HepG2 (cell line): ENCODE measurements at regions not wholly inside any gene's neighbourhood (a gene's known extent, or its start where the extent isn't known, plus 50 kb on each side); places are given as distances from the start of the nearest gene placed in this dataset.

Experiments
- ATAC-seq: fragments of 200-7000 bp; cut with Tn5 transposase; 3 replicates; pipeline ENCODE4 v1.9.1; 2020; ENCODE audit warnings: mild to moderate bottlenecking, moderate library complexity
- BruUV-seq: library from RNA; stranded (reverse); fragments of 400-500 nt; replicated peaks from 2 replicates; lab custom pipeline; 2021; lab: Mats Ljungman, UMichigan
- CTCF ChIA-PET: fragments of 300-600 bp; formaldehyde crosslinking; extraction: SDS; loops from one replicate; lab custom pipeline; 2021; ENCODE audit warnings: low total read pairs, inconsistent platforms, low intra/inter-chr PET ratio; lab: Yijun Ruan, JAX
- POLR2A ChIA-PET: fragments of 350-600 bp; sonication (Branson Sonifier 250); formaldehyde crosslinking; loops from one replicate; lab custom pipeline; 2020; ENCODE audit warnings: antibody characterized with exemption, inconsistent platforms; lab: Yijun Ruan, JAX
- DNase-seq: peaks from one replicate; pipeline ENCODE4 v3.0.0-alpha.2; 2015; ENCODE audit warnings: low spot score
- FAIRE-seq: peaks from 3 replicates; lab custom pipeline; 2011; peaks lifted over from hg19 to GRCh38; lab: Jason Lieb, UNC
- H2AFZ ChIP-seq: one replicate; pipeline ENCODE4 v1.6.1; 2011; ENCODE audit warnings: low read length, inconsistent platforms
- H3K27ac ChIP-seq: fragments of 300-600 bp; 3 replicates; pipeline ENCODE4 v1.8.0; 2011; ENCODE audit warnings: mixed run types, mild to moderate bottlenecking, mixed read lengths, low read length, inconsistent platforms; ENCODE audit not compliant: insufficient read depth; ENCODE audit errors: extremely low read length
- H3K27me3 ChIP-seq, 2 experiments: fragments of 200-600 bp in 1 of 2; 2 replicates in 1 of 2; 3 replicates in 1 of 2; pipeline versions ENCODE4 v1.6.0 to v1.8.0; 2011; ENCODE audit warnings: low read length in 2 of 2, mild to moderate bottlenecking in 2 of 2, moderate library complexity in 2 of 2, inconsistent platforms in 1 of 2; ENCODE audit not compliant: insufficient read depth in 2 of 2, control insufficient read depth in 1 of 2
- H3K36me3 ChIP-seq, 2 experiments: fragments of 200-600 bp in 1 of 2; replicated peaks in 1 of 2; 2 replicates in 1 of 2; 3 replicates in 1 of 2; pipeline versions ENCODE4 v1.5.1 to v1.8.0; 2011; ENCODE audit warnings: low read length in 2 of 2, inconsistent platforms in 1 of 2; ENCODE audit not compliant: insufficient read depth in 2 of 2, control insufficient read depth in 1 of 2
- H3K4me1 ChIP-seq: 2 replicates; pipeline ENCODE4 v1.5.1; 2012; ENCODE audit warnings: low read length, inconsistent platforms; ENCODE audit not compliant: insufficient read depth
- H3K4me2 ChIP-seq: 2 replicates; pipeline ENCODE4 v1.6.0; 2011; ENCODE audit warnings: low read depth, low read length, inconsistent platforms
- H3K4me3 ChIP-seq, 3 experiments: fragments of 200-600 bp in 1 of 3; sonication (generic), shearing (Covaris generic) in 1 of 3; replicated peaks in 1 of 3; 2 replicates each; pipeline ENCODE4 v1.5.1; 2011 to 2016; ENCODE audit warnings: low read length in 3 of 3, inconsistent platforms in 2 of 3, low read depth in 2 of 3, mild to moderate bottlenecking in 2 of 3, control low read depth in 1 of 3, mixed read lengths in 1 of 3; ENCODE audit not compliant: insufficient read depth in 1 of 3
- H3K79me2 ChIP-seq: one replicate; pipeline ENCODE4 v1.6.1; 2011; ENCODE audit warnings: low read length, inconsistent platforms; ENCODE audit not compliant: insufficient read depth
- H3K9ac ChIP-seq: 2 replicates; pipeline ENCODE4 v1.6.0; 2011; ENCODE audit warnings: mild to moderate bottlenecking, low read depth, low read length, inconsistent platforms; ENCODE audit not compliant: insufficient read depth
- H3K9me3 ChIP-seq: 2 replicates; pipeline ENCODE4 v1.5.1; 2012; ENCODE audit warnings: mild to moderate bottlenecking, low read length
- H4K20me1 ChIP-seq: 2 replicates; pipeline ENCODE4 v1.6.0; 2011; ENCODE audit warnings: inconsistent platforms, mild to moderate bottlenecking, low read length, moderate library complexity; ENCODE audit not compliant: insufficient read depth
- LCORL ChIP-seq, 2 experiments: fragments of 450-650 bp in 1 of 2; sonication (generic) in 1 of 2; formaldehyde crosslinking in 1 of 2; IDR thresholded peaks; 2 replicates each; pipeline versions ENCODE4 v1.5.0 to v1.6.1; 2017 to 2020; ENCODE audit warnings: antibody characterized with exemption in 1 of 2, missing genetic modification reagents in 1 of 2
- NR2F1 ChIP-seq, 2 experiments: fragments of 450-650 bp in 1 of 2; formaldehyde crosslinking in 1 of 2; IDR thresholded peaks; 2 replicates each; pipeline versions ENCODE4 v1.5.0 to v1.6.1; 2016 to 2020; ENCODE audit warnings: mild to moderate bottlenecking in 1 of 2, missing compliant biosample characterization in 1 of 2, missing genetic modification reagents in 1 of 2, moderate library complexity in 1 of 2
- PBX2 ChIP-seq: IDR thresholded peaks from 2 replicates; pipeline ENCODE4 v1.6.1; 2016; ENCODE audit warnings: control low read depth
- SP2 ChIP-seq: sonication (generic); formaldehyde crosslinking; IDR thresholded peaks from 2 replicates; pipeline ENCODE4 v1.5.1; 2020; ENCODE audit warnings: mild to moderate bottlenecking, missing genetic modification reagents
- TRIM22 ChIP-seq: fragments of 450-650 bp; IDR thresholded peaks from 2 replicates; pipeline ENCODE4 v1.6.1; 2017
- ZNF570 ChIP-seq: sonication (generic); formaldehyde crosslinking; IDR thresholded peaks from 2 replicates; pipeline ENCODE4 v1.4.0; 2020; ENCODE audit warnings: mild to moderate bottlenecking, missing genetic modification reagents, borderline replicate concordance
- ZNF776 ChIP-seq: sonication (generic); formaldehyde crosslinking; IDR thresholded peaks from 2 replicates; pipeline ENCODE4 v1.4.0; 2020; ENCODE audit warnings: mild to moderate bottlenecking, missing genetic modification reagents
- ZNF883 ChIP-seq: sonication (generic); formaldehyde crosslinking; IDR thresholded peaks from 2 replicates; pipeline ENCODE4 v1.5.1; 2020; ENCODE audit warnings: mild to moderate bottlenecking, missing genetic modification reagents; ENCODE audit errors: not compliant biosample characterization
- WGBS: methylation state at CpG from one replicate; pipeline ENCODE4 v1.1.6; 2017; ENCODE audit warnings: low lambda C conversion rate; 5-methylcytosine and 5-hydroxymethylcytosine counted together
- in situ Hi-C: cut with HindIII; loops from 2 replicates; pipeline ENCODE4 v1.10.0; 2017; ENCODE audit warnings: low pct_unique_long_range_greater_than_20kb; ENCODE audit not compliant: extremely low pct_ligation_motif_present
- intact Hi-C: fragments of 100-400 bp; cut with micrococcal nuclease; formaldehyde crosslinking; loops from one replicate; pipeline ENCODE4 v1.10.0; 2022; ENCODE audit not compliant: unreplicated experiment

GRCh38 chr21:15932726-15933125, 202.9 kb downstream of the USP25 start:
- H3K4me3 ChIP-seq, result no peak overlapping the region
- FAIRE-seq, result no peak

GRCh38 chr21:15935530-15935929, 205.7 kb downstream of the USP25 start:
- Histone ChIP-seq H3K4me1 (no peaks in the 10 kb centered on the region), H3K9me3 (no peaks in the 10 kb centered on the region), H3K36me3 (no peaks in the 10 kb centered on the region), H3K27me3 (no peaks in the 10 kb centered on the region; a peak in 1 of 5 replicates), H3K79me2 (no peaks in the 10 kb centered on the region), H3K27ac (no peak overlapping the region), H3K9ac (no peak overlapping the region), H4K20me1 (no peaks in the 10 kb centered on the region), H2AFZ (no peak overlapping the region), H3K4me3 (no peak overlapping the region), H3K4me2 (no peak overlapping the region)
- DNase-seq, result no peak
- in situ Hi-C loops (no loop called here), intact Hi-C loops (no loop called here)
- 70% methylated on average over 1 of the region's 1 CpG for WGBS
- ATAC-seq, result no peak
- no TSS peak for BruUV-seq
- ChIA-PET POLR2A (no interaction called here), CTCF (no interaction called here)
- TF ChIP-seq PBX2, result no peak
- TF ChIP-seq NR2F1 (CRISPR knock-in tag; IDR thresholded peaks at IDR 0.05), result no peak
- no peak for TF ChIP-seq ZNF883
- FAIRE-seq, result no peak

More at GRCh38 chr21:15932726-15933125, 202.9 kb downstream of the USP25 start:
- no peak for ATAC-seq
- no peak overlapping the region for H3K9ac ChIP-seq
- no peak overlapping the region for H3K27ac ChIP-seq
- H2AFZ ChIP-seq, result no peak overlapping the region
- ChIA-PET POLR2A (no interaction called here), CTCF (no interaction called here)
- in situ Hi-C loops, result no loop called here
- H3K4me1 ChIP-seq, result no peaks in the 10 kb centered on the region
- BruUV-seq, result no TSS peak
- H3K4me2 ChIP-seq, result no peak overlapping the region
- no peaks in the 10 kb centered on the region for H3K79me2 ChIP-seq
- no peaks in the 10 kb centered on the region for H3K36me3 ChIP-seq
- no peak for DNase-seq
- WGBS, result 7% methylated on average over 5 of the region's 5 CpGs
- H3K9me3 ChIP-seq, result no peaks in the 10 kb centered on the region
- no peaks in the 10 kb centered on the region for H4K20me1 ChIP-seq
- TF ChIP-seq ZNF570 (CRISPR knock-in tag) (no peak), SP2 (CRISPR knock-in tag) (no peak), TRIM22 (no peak), LCORL (IDR thresholded peaks at IDR 0.05) (no peak), LCORL (CRISPR knock-in tag; IDR thresholded peaks at IDR 0.05) (no peak), ZNF776 (no peak)
- H3K27me3 ChIP-seq, result no peaks in the 10 kb centered on the region; a peak in 1 of 5 replicates
- intact Hi-C loops, result no loop called here
